GM21515 (cell line): ENCODE measurements at regions not wholly inside any gene's neighbourhood (a gene's known extent, or its start where the extent isn't known, plus 50 kb on each side); places are given as distances from the start of the nearest gene placed in this dataset.

Experiments
- ATAC-seq: cut with Tn5 transposase; IDR thresholded peaks from one replicate; pipeline ENCODE4 v1.9.1; 2021; ENCODE audit not compliant: unreplicated experiment

GRCh38 chr3:86733257-86733656 is 257.7 kb downstream of the VGLL3 start:
- no peak for ATAC-seq

GRCh38 chr3:86731501-86731901 is 259.4 kb downstream of the VGLL3 start:
- ATAC-seq, result no peak

DNA sequence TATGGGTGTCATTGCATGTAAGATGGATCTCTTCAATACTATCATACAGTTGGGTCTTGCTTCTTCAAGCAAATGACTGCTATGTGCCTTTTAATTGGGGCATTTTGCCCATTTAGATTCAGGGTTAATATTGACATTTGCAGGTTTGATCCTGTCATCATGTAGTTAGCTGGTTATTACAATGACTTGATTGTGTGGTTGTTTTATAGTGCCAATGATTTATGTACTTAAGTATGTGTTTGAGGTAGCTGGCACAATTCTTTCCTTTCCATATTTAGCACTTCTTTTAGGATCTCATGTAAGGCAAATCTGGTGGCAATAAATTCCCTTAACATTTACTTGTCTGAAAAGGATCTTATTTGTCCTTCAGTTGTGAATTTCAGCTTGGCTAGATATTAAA is 267.5 kb downstream of the VGLL3 start:
- no peak for ATAC-seq

GRCh38 chr3:86711634-86712033 is 279.3 kb downstream of the VGLL3 start:
- no peak for ATAC-seq

GRCh38 chr3:86708893-86709292 is 282.1 kb downstream of the VGLL3 start:
- ATAC-seq, result no peak

- no peak for ATAC-seq
These were observed 288.5 kb downstream of the VGLL3 start for GRCh38 chr3:86702381-86702958.

DNA sequence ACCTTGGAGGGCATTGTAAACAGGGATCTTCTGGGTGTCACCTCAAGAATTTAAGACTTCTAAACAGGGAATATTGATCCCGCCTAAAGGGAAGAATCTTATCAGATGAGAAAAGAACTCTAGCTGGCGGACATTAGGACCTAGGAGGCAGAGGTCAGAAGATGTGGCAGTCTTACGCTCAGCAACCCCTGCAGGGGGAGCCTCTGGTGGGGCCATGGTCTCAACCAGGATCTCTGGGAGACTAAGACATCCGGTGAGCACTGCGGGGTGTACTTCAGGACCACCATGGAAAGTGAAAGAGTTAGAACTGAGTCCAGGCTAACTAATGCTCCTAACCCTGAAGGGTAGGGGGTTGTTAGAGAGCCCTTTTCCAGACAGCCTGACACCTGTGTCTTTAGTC is 295.2 kb downstream of the VGLL3 start:
- no peak for ATAC-seq

DNA sequence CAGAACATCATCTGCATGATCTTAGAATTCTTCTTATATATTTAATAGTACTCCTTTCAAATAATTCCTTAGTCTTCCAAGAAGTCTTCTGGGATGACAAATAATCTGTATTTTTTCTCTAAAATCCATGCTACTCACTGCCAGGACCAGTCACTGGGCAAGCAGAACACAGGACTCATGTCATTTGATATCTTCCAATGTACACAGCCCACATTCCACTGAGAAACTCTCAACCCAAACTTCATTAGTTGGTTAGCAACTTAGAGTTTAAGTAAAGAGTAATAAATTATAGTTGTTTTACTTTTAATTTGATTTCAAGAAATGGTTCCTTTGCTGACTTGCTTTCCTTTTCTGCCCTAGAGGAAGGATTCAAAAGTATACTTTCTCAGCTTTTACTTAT is 317.0 kb downstream of the VGLL3 start:
- ATAC-seq, result no peak

- ATAC-seq, result no peak
These were observed 329.1 kb downstream of the VGLL3 start for GRCh38 chr3:86661817-86662216.

- ATAC-seq, result no peak
These were observed 332.1 kb downstream of the VGLL3 start for GRCh38 chr3:86658876-86659275.

- no peak for ATAC-seq
These were observed 336.0 kb downstream of the VGLL3 start for GRCh38 chr3:86654806-86655460.

GRCh38 chr3:86653661-86654205 is 337.2 kb downstream of the VGLL3 start:
- no peak for ATAC-seq

DNA sequence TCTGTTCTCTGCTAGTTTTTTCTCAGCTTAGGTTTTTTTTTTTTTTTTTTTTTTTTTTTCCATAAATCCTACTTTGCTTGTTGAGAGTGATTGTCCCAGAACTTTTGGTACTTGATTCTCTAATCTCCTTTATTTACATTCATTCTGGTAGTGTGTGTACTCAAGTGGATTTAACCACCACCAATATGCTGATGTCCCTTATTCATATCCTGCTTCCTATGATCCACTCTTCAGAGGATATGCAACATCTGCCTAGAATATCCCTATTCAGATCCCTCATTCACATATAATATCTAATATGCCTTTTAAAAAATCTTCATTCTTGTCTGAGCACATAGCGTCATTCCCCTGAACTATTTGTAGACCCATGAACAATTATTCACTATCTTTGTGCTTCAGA is 342.9 kb downstream of the VGLL3 start:
- ATAC-seq, result no peak

DNA sequence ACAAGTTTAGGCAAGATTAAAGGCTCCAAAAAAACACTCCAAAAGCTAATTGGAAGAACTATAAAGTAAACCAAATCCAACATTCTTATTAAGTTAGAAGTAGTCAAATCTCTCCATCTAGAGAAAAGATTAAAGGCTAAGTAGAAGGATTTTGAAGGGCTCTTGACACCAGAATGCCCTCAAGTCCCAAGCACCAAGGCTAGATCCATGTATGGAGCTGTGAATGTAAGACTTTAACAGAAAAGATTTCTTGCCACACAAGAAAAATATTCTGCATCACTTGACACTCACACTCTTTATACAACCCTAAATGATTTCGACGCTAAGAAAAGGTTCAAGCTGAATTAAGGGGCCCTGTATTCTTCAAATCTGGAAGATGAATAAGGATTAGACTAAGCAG is 345.2 kb downstream of the VGLL3 start:
- ATAC-seq, result no peak

DNA sequence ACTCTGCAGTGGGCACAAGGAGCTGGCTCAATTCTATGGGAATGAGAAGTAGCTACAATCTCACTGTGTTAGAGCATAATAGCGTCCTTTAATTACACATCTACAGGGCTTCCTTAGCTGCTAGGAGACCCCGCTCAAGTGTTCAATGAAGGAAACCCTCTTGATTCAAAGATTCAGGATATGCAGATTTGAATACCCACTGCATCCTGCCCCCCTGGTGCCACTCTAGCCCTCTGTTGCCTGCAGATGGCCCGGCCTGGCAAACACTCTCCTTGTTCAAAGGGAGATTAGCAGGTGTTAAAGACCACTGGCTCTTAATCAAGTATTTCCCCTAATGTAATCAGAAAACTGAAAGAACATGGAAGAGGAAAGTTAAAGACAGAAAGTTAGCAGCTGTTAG is 356.6 kb downstream of the VGLL3 start:
- no peak for ATAC-seq

GRCh38 chr3:86629511-86629910 is 361.4 kb downstream of the VGLL3 start:
- no peak for ATAC-seq

GRCh38 chr3:86624192-86624591 is 366.8 kb downstream of the VGLL3 start:
- ATAC-seq, result no peak

DNA sequence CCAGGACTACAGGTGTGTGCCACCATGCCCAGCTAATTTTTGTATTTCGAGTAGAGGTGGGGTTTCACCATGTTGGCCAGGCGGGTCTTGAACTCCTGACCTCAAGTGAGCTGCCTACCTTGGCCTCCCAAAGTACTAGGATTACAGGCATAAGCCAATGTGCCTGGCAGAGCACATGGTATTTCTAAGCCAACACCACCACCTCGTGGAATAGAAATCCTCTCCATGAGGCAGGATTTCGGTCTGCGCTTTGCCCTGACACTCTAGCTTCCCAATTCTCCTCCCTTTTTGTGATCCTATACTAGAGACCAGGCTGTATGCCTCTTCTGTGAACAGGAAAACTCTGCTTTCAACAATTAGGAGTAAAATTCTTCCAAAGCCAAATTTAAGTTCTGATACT is 372.2 kb downstream of the VGLL3 start:
- ATAC-seq, result no peak

- no peak for ATAC-seq
These were observed 385.8 kb downstream of the VGLL3 start for GRCh38 chr3:86605166-86605565.

- no peak for ATAC-seq
These were observed 395.3 kb downstream of the VGLL3 start for GRCh38 chr3:86595696-86596095.

GRCh38 chr3:86594838-86595237 is 396.1 kb downstream of the VGLL3 start:
- no peak for ATAC-seq

- ATAC-seq, result no peak
These were observed 412.9 kb downstream of the VGLL3 start for GRCh38 chr3:86578071-86578470.
